ENCODE measurements at regions not wholly inside any gene's neighbourhood (a gene's known extent, or its start where the extent isn't known, plus 50 kb on each side); places are given as distances from the start of the nearest gene placed in this dataset.

DNA sequence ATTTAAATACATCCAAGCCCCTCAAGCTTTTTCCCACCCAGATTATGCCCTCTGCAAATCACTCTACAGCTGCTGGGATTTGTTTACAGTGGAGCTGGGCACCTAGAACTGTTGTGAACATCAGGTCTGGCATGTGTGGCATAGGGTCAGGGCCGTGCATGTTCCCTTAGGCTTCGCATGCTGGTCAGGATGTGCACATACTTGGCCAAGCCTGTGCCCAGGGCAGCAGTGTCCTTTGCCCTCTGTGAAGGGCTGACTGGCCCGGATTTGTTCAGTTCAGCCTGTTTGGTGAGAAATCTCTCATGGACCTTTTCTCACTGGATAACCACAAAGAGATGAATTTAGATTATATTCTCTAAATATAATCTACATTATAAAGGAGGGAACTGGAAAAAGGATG, 471.9 kb downstream of the TRIML1 start:
- no peak for ATAC-seq (ENCODE audit: insufficient number of reproducible peaks, low FRiP score, low read depth)
- no peaks in the 10 kb centered on the region for H3K4me1 ChIP-seq (ENCODE audit: control insufficient read depth in 1 of 2, low read depth in 2 of 2)
- no peak overlapping the region for H3K4me3 ChIP-seq
- no peak for DNase-seq (ENCODE audit: low spot score)
- TF ChIP-seq, protein P1, sequence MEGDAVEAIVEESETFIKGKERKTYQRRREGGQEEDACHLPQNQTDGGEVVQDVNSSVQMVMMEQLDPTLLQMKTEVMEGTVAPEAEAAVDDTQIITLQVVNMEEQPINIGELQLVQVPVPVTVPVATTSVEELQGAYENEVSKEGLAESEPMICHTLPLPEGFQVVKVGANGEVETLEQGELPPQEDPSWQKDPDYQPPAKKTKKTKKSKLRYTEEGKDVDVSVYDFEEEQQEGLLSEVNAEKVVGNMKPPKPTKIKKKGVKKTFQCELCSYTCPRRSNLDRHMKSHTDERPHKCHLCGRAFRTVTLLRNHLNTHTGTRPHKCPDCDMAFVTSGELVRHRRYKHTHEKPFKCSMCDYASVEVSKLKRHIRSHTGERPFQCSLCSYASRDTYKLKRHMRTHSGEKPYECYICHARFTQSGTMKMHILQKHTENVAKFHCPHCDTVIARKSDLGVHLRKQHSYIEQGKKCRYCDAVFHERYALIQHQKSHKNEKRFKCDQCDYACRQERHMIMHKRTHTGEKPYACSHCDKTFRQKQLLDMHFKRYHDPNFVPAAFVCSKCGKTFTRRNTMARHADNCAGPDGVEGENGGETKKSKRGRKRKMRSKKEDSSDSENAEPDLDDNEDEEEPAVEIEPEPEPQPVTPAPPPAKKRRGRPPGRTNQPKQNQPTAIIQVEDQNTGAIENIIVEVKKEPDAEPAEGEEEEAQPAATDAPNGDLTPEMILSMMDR (IDR thresholded peaks at IDR 0.05) = no peak
- no peaks in the 10 kb centered on the region for H3K27me3 ChIP-seq (replicated peaks; ENCODE audit: insufficient read depth)
- no peaks in the 10 kb centered on the region for H3K9me3 ChIP-seq
- H3K36me3 ChIP-seq = no peaks in the 10 kb centered on the region
- no peak overlapping the region for H3K27ac ChIP-seq

GRCh38 chr4:188612659-188613058, 473.4 kb downstream of the TRIML1 start:
- no peak for ATAC-seq (ENCODE audit: insufficient number of reproducible peaks, low FRiP score, low read depth)
- H3K4me3 ChIP-seq = no peak overlapping the region
- H3K27me3 ChIP-seq (replicated peaks; ENCODE audit: insufficient read depth) = no peaks in the 10 kb centered on the region
- no peaks in the 10 kb centered on the region for H3K9me3 ChIP-seq
- no peaks in the 10 kb centered on the region for H3K4me1 ChIP-seq (ENCODE audit: control insufficient read depth in 1 of 2, low read depth in 2 of 2)
- DNase-seq (ENCODE audit: low spot score) = no peak
- no peak overlapping the region for H3K27ac ChIP-seq
- TF ChIP-seq, protein P1 (IDR thresholded peaks at IDR 0.05) = no peak
- H3K36me3 ChIP-seq = no peaks in the 10 kb centered on the region

DNA sequence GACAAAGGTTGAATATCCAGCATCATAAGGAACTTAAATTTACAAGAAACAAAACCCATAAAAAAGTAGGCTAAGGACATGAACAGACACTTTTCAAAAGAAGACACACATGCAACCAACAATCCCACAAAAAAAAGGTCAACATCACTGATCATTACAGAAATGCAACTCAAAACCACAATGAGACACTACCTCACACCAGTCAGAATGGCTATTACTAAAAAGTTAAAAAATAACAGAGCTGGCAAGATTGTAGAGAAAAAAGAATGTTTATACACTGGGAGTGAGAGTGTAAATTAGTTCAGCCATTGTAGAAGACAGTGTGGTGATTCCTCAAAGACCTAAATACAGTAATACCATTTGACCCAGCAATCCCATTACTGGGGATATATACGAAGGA, 474.7 kb downstream of the TRIML1 start:
- ATAC-seq (ENCODE audit: insufficient number of reproducible peaks, low FRiP score, low read depth) (no peak), DNase-seq (ENCODE audit: low spot score) (no peak)
- Histone ChIP-seq H3K4me3 (no peak overlapping the region), H3K27ac (no peak overlapping the region), H3K36me3 (no peaks in the 10 kb centered on the region), H3K9me3 (no peaks in the 10 kb centered on the region), H3K4me1 (ENCODE audit: control insufficient read depth in 1 of 2, low read depth in 2 of 2) (no peaks in the 10 kb centered on the region), H3K27me3 (replicated peaks; ENCODE audit: insufficient read depth) (no peaks in the 10 kb centered on the region)
- TF ChIP-seq, protein P1 (IDR thresholded peaks at IDR 0.05) = no peak

GRCh38 chr4:188619456-188620149, 480.4 kb downstream of the TRIML1 start:
- Histone ChIP-seq H3K4me1 (ENCODE audit: control insufficient read depth in 1 of 2, low read depth in 2 of 2) (no peaks in the 10 kb centered on the region), H3K27ac (no peak overlapping the region), H3K36me3 (no peaks in the 10 kb centered on the region), H3K27me3 (replicated peaks; ENCODE audit: insufficient read depth) (no peaks in the 10 kb centered on the region), H3K9me3 (no peaks in the 10 kb centered on the region), H3K4me3 (no peak overlapping the region)
- TF ChIP-seq, protein P1 (IDR thresholded peaks at IDR 0.05) = no peak
- ATAC-seq (ENCODE audit: insufficient number of reproducible peaks, low FRiP score, low read depth) = no peak
- no peak for DNase-seq (ENCODE audit: low spot score)

DNA sequence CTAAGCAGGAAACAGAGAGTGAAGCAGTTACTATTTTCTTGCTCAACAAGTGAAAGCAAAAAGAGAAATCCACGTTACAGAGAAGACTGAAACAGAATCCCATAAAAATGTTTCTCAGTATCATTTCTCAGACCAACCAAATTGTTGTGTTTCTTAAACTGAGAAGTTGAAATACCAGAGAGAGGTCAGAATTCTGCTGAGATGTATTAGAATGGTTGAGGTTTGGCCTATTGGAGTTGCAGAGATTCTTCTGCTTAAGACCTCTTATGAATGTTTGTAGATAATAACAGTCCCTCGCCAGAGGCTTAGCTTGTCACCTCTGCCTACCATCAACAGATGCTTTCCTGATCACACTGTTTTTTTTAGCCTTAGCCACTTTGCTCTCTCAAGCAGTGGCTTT, 481.4 kb downstream of the TRIML1 start:
- Histone ChIP-seq H3K4me1 (ENCODE audit: control insufficient read depth in 1 of 2, low read depth in 2 of 2) (no peaks in the 10 kb centered on the region), H3K36me3 (no peaks in the 10 kb centered on the region), H3K9me3 (no peaks in the 10 kb centered on the region), H3K27me3 (replicated peaks; ENCODE audit: insufficient read depth) (no peaks in the 10 kb centered on the region), H3K4me3 (no peak overlapping the region), H3K27ac (no peak overlapping the region)
- TF ChIP-seq, protein P1 (IDR thresholded peaks at IDR 0.05) = no peak
- no peak for ATAC-seq (ENCODE audit: insufficient number of reproducible peaks, low FRiP score, low read depth)
- DNase-seq (ENCODE audit: low spot score) = no peak
